Right atrium auricular region (tissue), 2 donors: ENCODE measurements at regions not wholly inside any gene's neighbourhood (a gene's known extent, or its start where the extent isn't known, plus 50 kb on each side); places are given as distances from the start of the nearest gene placed in this dataset.

Experiments
- DNase-seq: peaks from one replicate; pipeline ENCODE4 v3.0.0-alpha.2; 2019; ENCODE audit warnings: low spot score
- H3K27ac ChIP-seq, 2 donors: fragments of 200-600 bp; sonication (generic); 1 replicate in 1 of 2; 2 replicates in 1 of 2; pipeline ENCODE4 v1.5.1; 2016 to 2019
- H3K27me3 ChIP-seq, 2 donors: fragments of 200-600 bp; sonication (generic); one replicate each; pipeline versions ENCODE4 v1.5.1 to v1.6.0; 2017 to 2019
- H3K36me3 ChIP-seq: fragments of 200-600 bp; sonication (generic); one replicate; pipeline ENCODE4 v1.5.1; 2016
- H3K4me1 ChIP-seq, 2 donors: fragments of 200-600 bp; sonication (generic); one replicate each; pipeline versions ENCODE4 v1.5.1 to v1.6.0; 2017 to 2019
- H3K4me3 ChIP-seq, 2 donors: fragments of 200-600 bp; sonication (generic); 1 replicate in 1 of 2; 2 replicates in 1 of 2; pipeline ENCODE4 v1.5.1; 2017 to 2019; ENCODE audit warnings: mild to moderate bottlenecking in 1 of 2, moderate library complexity in 1 of 2
- H3K9me3 ChIP-seq, 2 donors: fragments of 200-600 bp; sonication (generic); one replicate each; pipeline ENCODE4 v1.5.1; 2019
- CTCF ChIP-seq, 2 donors: fragments of 200-600 bp; sonication (generic); IDR thresholded peaks; one replicate each; pipeline ENCODE4 v1.5.1; 2019; ENCODE audit warnings: antibody characterized with exemption in 2 of 2

- Histone ChIP-seq H3K27ac (no peak overlapping the region), H3K4me3 (no peak overlapping the region), H3K36me3 (no peaks in the 10 kb centered on the region), H3K4me1 (no peaks in the 10 kb centered on the region), H3K27me3 (no peaks in the 10 kb centered on the region), H3K9me3 (no peaks in the 10 kb centered on the region)
- TF ChIP-seq CTCF (IDR thresholded peaks at IDR 0.05) = no peak
- DNase-seq = no peak
These were observed 286.5 kb downstream of the PCDH17 start for GRCh38 chr13:57918086-57918485.

GRCh38 chr13:57918913-57919312, 287.4 kb downstream of the PCDH17 start:
- H3K4me1 ChIP-seq = no peaks in the 10 kb centered on the region
- DNase-seq = no peak
- TF ChIP-seq CTCF (IDR thresholded peaks at IDR 0.05) = no peak

GRCh38 chr13:57925250-57925649, 293.7 kb downstream of the PCDH17 start:
- Histone ChIP-seq H3K4me3 (no peak overlapping the region), H3K4me1 (no peaks in the 10 kb centered on the region), H3K27me3 (no peaks in the 10 kb centered on the region), H3K9me3 (no peaks in the 10 kb centered on the region), H3K27ac (no peak overlapping the region), H3K36me3 (no peaks in the 10 kb centered on the region)
- DNase-seq = no peak
- TF ChIP-seq CTCF (IDR thresholded peaks at IDR 0.05) = peak in 1 of 2 donors; percentile 47

More at GRCh38 chr13:57918913-57919312, 287.4 kb downstream of the PCDH17 start:
- no peaks in the 10 kb centered on the region for H3K36me3 ChIP-seq
- H3K4me3 ChIP-seq = no peak overlapping the region
- no peaks in the 10 kb centered on the region for H3K27me3 ChIP-seq
- no peak overlapping the region for H3K27ac ChIP-seq
- H3K9me3 ChIP-seq = no peaks in the 10 kb centered on the region

GRCh38 chr13:57925751-57926150, 294.2 kb downstream of the PCDH17 start:
- no peak overlapping the region for H3K4me3 ChIP-seq
- DNase-seq = no peak
- H3K36me3 ChIP-seq = no peaks in the 10 kb centered on the region
- H3K4me1 ChIP-seq = no peaks in the 10 kb centered on the region
- H3K27ac ChIP-seq = no peak overlapping the region
- TF ChIP-seq CTCF (IDR thresholded peaks at IDR 0.05) = no peak
- no peaks in the 10 kb centered on the region for H3K9me3 ChIP-seq
- no peaks in the 10 kb centered on the region for H3K27me3 ChIP-seq

GRCh38 chr13:57932061-57932460, 300.5 kb downstream of the PCDH17 start:
- Histone ChIP-seq H3K36me3 (no peaks in the 10 kb centered on the region), H3K9me3 (no peaks in the 10 kb centered on the region), H3K27me3 (no peaks in the 10 kb centered on the region), H3K4me3 (no peak overlapping the region), H3K4me1 (no peaks in the 10 kb centered on the region), H3K27ac (no peak overlapping the region)
- TF ChIP-seq CTCF (IDR thresholded peaks at IDR 0.05) = no peak
- no peak for DNase-seq

- Histone ChIP-seq H3K4me3 (no peak overlapping the region), H3K27ac (no peak overlapping the region), H3K4me1 (no peaks in the 10 kb centered on the region), H3K27me3 (no peaks in the 10 kb centered on the region), H3K36me3 (no peaks in the 10 kb centered on the region), H3K9me3 (no peaks in the 10 kb centered on the region)
- no peak for DNase-seq
- no peak for TF ChIP-seq CTCF (IDR thresholded peaks at IDR 0.05)
These were observed 302.1 kb downstream of the PCDH17 start for GRCh38 chr13:57933606-57934005.
